Neural cell (in vitro differentiated cells): ENCODE measurements at regions not wholly inside any gene's neighbourhood (a gene's known extent, or its start where the extent isn't known, plus 50 kb on each side); places are given as distances from the start of the nearest gene placed in this dataset.

Experiments used
- H2AFZ ChIP-seq: fragments of 200-600, 300-800 bp; sonication (generic), shearing (Covaris generic); 2 replicates; pipeline ENCODE4 v1.6.0; 2014; ENCODE audit warnings: low read depth, mild to moderate bottlenecking, antibody characterized with exemption, low read length, moderate library complexity
- H3F3A ChIP-seq: fragments of 200-600 bp; shearing (Covaris generic); 2 replicates; pipeline ENCODE4 v1.6.1; 2016; ENCODE audit warnings: mild to moderate bottlenecking, moderate library complexity, mixed read lengths, antibody characterized with exemption, low read length; ENCODE audit not compliant: insufficient read depth, poor library complexity, severe bottlenecking
- H3K27ac ChIP-seq: fragments of 200-600, 300-800 bp; sonication (generic), shearing (Covaris generic); 2 replicates; pipeline ENCODE4 v1.5.1; 2014; ENCODE audit warnings: mild to moderate bottlenecking, low read length, moderate library complexity
- H3K27me3 ChIP-seq: fragments of 300-800, 200-600 bp; sonication (generic), shearing (Covaris generic); 2 replicates; pipeline ENCODE4 v1.6.0; 2014; ENCODE audit warnings: mild to moderate bottlenecking, low read depth, low read length, moderate library complexity; ENCODE audit not compliant: insufficient read depth
- H3K36me3 ChIP-seq: fragments of 300-800, 200-600 bp; sonication (generic), shearing (Covaris generic); 2 replicates; pipeline ENCODE4 v1.5.1; 2014; ENCODE audit warnings: mild to moderate bottlenecking, antibody characterized with exemption, low read length, moderate library complexity; ENCODE audit not compliant: insufficient read depth
- H3K4me2 ChIP-seq: fragments of 300-800, 200-600 bp; sonication (generic), shearing (Covaris generic); 2 replicates; pipeline ENCODE4 v1.6.0; 2014; ENCODE audit warnings: mild to moderate bottlenecking, low read length
- H3K4me3 ChIP-seq: fragments of 300-800, 200-600 bp; sonication (generic), shearing (Covaris generic); 2 replicates; pipeline ENCODE4 v1.5.1; 2014; ENCODE audit warnings: mild to moderate bottlenecking, low read length, moderate library complexity
- H3K79me2 ChIP-seq: fragments of 200-600 bp; shearing (Covaris generic); replicated peaks from 2 replicates; pipeline ENCODE4 v1.6.0; 2014; ENCODE audit warnings: mild to moderate bottlenecking, low read length, moderate library complexity; ENCODE audit not compliant: insufficient read depth
- H3K9ac ChIP-seq: fragments of 300-800, 200-600 bp; sonication (generic), shearing (Covaris generic); 2 replicates; pipeline ENCODE4 v1.6.1; 2016; ENCODE audit warnings: mild to moderate bottlenecking, low read length, mixed read lengths
- H3K9me2 ChIP-seq: fragments of 200-600 bp; shearing (Covaris generic); 2 replicates; pipeline ENCODE4 v1.6.1; 2016; ENCODE audit warnings: mild to moderate bottlenecking, low read length, mixed read lengths; ENCODE audit not compliant: insufficient read depth
- H3K9me3 ChIP-seq: fragments of 200-600, 300-800 bp; sonication (generic), shearing (Covaris generic); 2 replicates; pipeline ENCODE4 v1.6.1; 2016; ENCODE audit warnings: mild to moderate bottlenecking, mixed run types, low read length, moderate library complexity, mixed read lengths
- H4K20me1 ChIP-seq: fragments of 200-600 bp; shearing (Covaris generic); 2 replicates; pipeline ENCODE4 v1.6.1; 2016; ENCODE audit warnings: mild to moderate bottlenecking, mixed run types; ENCODE audit not compliant: insufficient read depth
- EP300 ChIP-seq: fragments of 450-650 bp; conservative IDR thresholded peaks from 2 replicates; pipeline ENCODE4 v1.6.1; 2014; ENCODE audit warnings: antibody characterized with exemption, mild to moderate bottlenecking, moderate library complexity; ENCODE audit not compliant: poor library complexity, severe bottlenecking
- EZH2 ChIP-seq: fragments of 200-600, 300-800 bp; shearing (Covaris generic), sonication (generic); IDR thresholded peaks from 2 replicates; pipeline ENCODE4 v1.6.1; 2014; ENCODE audit warnings: antibody characterized with exemption, low read length, borderline replicate concordance, mild to moderate bottlenecking; ENCODE audit not compliant: insufficient read depth, poor library complexity, severe bottlenecking
- MXI1 ChIP-seq: fragments of 450-650 bp; conservative IDR thresholded peaks from 2 replicates; pipeline ENCODE4 v1.6.1; 2014; ENCODE audit warnings: antibody characterized with exemption, mild to moderate bottlenecking; ENCODE audit not compliant: poor library complexity, severe bottlenecking
- POLR2AphosphoS5 ChIP-seq: IDR thresholded peaks from 2 replicates; pipeline ENCODE4 v1.6.1; 2012
- RAD21 ChIP-seq: fragments of 450-650 bp; conservative IDR thresholded peaks from 2 replicates; pipeline ENCODE4 v1.6.1; 2014; ENCODE audit warnings: antibody characterized with exemption, mild to moderate bottlenecking, moderate library complexity
- SMC3 ChIP-seq: fragments of 450-650 bp; conservative IDR thresholded peaks from 2 replicates; pipeline ENCODE4 v1.6.1; 2014; ENCODE audit warnings: antibody characterized with exemption, mild to moderate bottlenecking, moderate library complexity; ENCODE audit not compliant: poor library complexity
- TAF1 ChIP-seq: IDR thresholded peaks from 2 replicates; pipeline ENCODE4 v1.6.1; 2012; ENCODE audit warnings: low read depth
- TF ChIP-seq, protein P1 (sequence below): IDR thresholded peaks from 2 replicates; pipeline ENCODE4 v1.6.1; 2012; ENCODE audit warnings: borderline replicate concordance
- TF ChIP-seq, protein P2 (sequence below): fragments of 450-650 bp; IDR thresholded peaks from 2 replicates; pipeline ENCODE4 v1.5.1; 2014; ENCODE audit warnings: antibody characterized with exemption, mild to moderate bottlenecking, moderate library complexity; ENCODE audit not compliant: poor library complexity, severe bottlenecking

DNA sequence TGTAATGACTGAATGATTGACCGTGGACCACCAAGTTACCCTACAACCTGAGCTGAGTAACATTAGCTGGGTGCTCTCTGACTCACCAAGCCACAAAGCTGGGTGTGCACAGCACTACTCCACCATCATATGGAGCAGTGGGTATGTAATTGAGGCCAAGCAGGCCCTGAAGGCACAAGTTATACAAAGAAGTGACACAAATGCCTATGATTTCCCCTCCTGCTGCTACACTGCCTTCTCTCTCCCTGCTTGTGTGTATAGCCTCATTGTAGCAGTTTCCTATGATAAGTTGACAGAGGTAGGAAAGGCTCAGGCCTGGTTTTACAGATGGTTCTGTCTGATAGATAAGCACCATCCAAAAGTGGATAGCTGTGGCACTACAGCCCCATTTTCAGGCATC lies 1327.2 kb upstream of the DDX18 start:
- no peak overlapping the region for H3K27ac ChIP-seq
- no peak overlapping the region for H3K4me2 ChIP-seq
- no peak overlapping the region for H3K9ac ChIP-seq
- no peaks in the 10 kb centered on the region for H3K36me3 ChIP-seq
- H2AFZ ChIP-seq: no peak overlapping the region
- no peaks in the 10 kb centered on the region for H3K27me3 ChIP-seq
- H3F3A ChIP-seq: no peaks in the 10 kb centered on the region
- no peaks in the 10 kb centered on the region for H3K9me3 ChIP-seq
- H3K79me2 ChIP-seq: no peaks in the 10 kb centered on the region
- TF ChIP-seq, protein P1, sequence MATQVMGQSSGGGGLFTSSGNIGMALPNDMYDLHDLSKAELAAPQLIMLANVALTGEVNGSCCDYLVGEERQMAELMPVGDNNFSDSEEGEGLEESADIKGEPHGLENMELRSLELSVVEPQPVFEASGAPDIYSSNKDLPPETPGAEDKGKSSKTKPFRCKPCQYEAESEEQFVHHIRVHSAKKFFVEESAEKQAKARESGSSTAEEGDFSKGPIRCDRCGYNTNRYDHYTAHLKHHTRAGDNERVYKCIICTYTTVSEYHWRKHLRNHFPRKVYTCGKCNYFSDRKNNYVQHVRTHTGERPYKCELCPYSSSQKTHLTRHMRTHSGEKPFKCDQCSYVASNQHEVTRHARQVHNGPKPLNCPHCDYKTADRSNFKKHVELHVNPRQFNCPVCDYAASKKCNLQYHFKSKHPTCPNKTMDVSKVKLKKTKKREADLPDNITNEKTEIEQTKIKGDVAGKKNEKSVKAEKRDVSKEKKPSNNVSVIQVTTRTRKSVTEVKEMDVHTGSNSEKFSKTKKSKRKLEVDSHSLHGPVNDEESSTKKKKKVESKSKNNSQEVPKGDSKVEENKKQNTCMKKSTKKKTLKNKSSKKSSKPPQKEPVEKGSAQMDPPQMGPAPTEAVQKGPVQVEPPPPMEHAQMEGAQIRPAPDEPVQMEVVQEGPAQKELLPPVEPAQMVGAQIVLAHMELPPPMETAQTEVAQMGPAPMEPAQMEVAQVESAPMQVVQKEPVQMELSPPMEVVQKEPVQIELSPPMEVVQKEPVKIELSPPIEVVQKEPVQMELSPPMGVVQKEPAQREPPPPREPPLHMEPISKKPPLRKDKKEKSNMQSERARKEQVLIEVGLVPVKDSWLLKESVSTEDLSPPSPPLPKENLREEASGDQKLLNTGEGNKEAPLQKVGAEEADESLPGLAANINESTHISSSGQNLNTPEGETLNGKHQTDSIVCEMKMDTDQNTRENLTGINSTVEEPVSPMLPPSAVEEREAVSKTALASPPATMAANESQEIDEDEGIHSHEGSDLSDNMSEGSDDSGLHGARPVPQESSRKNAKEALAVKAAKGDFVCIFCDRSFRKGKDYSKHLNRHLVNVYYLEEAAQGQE: no peak
- TF ChIP-seq SMC3 (no peak), MXI1 (no peak), POLR2AphosphoS5 (no peak), EZH2 (no peak), EP300 (no peak), RAD21 (no peak), TAF1 (no peak)
- TF ChIP-seq, protein P2, sequence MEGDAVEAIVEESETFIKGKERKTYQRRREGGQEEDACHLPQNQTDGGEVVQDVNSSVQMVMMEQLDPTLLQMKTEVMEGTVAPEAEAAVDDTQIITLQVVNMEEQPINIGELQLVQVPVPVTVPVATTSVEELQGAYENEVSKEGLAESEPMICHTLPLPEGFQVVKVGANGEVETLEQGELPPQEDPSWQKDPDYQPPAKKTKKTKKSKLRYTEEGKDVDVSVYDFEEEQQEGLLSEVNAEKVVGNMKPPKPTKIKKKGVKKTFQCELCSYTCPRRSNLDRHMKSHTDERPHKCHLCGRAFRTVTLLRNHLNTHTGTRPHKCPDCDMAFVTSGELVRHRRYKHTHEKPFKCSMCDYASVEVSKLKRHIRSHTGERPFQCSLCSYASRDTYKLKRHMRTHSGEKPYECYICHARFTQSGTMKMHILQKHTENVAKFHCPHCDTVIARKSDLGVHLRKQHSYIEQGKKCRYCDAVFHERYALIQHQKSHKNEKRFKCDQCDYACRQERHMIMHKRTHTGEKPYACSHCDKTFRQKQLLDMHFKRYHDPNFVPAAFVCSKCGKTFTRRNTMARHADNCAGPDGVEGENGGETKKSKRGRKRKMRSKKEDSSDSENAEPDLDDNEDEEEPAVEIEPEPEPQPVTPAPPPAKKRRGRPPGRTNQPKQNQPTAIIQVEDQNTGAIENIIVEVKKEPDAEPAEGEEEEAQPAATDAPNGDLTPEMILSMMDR: no peak
- no peak overlapping the region for H3K4me3 ChIP-seq
- H4K20me1 ChIP-seq: no peaks in the 10 kb centered on the region
- no peaks in the 10 kb centered on the region for H3K9me2 ChIP-seq

DNA sequence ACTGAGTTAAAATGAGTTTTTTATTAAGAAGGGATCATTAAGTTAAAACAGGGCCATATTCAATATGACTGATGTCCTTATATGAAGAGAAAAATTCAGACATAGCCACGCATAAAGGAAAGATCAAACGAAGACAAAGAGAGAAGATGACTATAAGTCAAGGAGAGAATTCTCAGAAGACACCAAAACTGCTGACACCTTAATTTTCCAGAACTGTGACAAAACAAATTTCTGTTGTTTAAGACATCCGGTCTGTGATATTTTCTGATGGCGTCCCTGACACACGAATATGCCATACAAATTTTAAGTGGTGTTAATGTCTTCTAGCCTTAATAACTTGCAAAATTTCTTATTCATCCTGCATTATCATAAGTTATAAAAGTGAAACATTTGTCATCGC lies 1325.2 kb upstream of the DDX18 start:
- Histone ChIP-seq H3K36me3 (no peaks in the 10 kb centered on the region), H3K4me3 (no peak overlapping the region), H3K9ac (no peak overlapping the region), H3K4me2 (no peak overlapping the region), H3K27ac (no peak overlapping the region), H3K9me3 (no peaks in the 10 kb centered on the region), H3K9me2 (no peaks in the 10 kb centered on the region), H3K79me2 (no peaks in the 10 kb centered on the region), H3K27me3 (no peaks in the 10 kb centered on the region), H4K20me1 (no peaks in the 10 kb centered on the region), H2AFZ (no peak overlapping the region), H3F3A (no peaks in the 10 kb centered on the region)
- no peak for TF ChIP-seq MXI1
- TF ChIP-seq, protein P2: no peak
- TF ChIP-seq RAD21: no peak
- no peak for TF ChIP-seq POLR2AphosphoS5
- no peak for TF ChIP-seq SMC3
- TF ChIP-seq, protein P1: no peak
- no peak for TF ChIP-seq EZH2
- no peak for TF ChIP-seq EP300
- TF ChIP-seq TAF1: no peak
